Astrocyte of the cerebellum (primary cell): ENCODE measurements at regions not wholly inside any gene's neighbourhood (a gene's known extent, or its start where the extent isn't known, plus 50 kb on each side); places are given as distances from the start of the nearest gene placed in this dataset.

Experiments
- DNase-seq: peaks from one replicate; pipeline ENCODE4 v3.0.0-alpha.2; 2011; ENCODE audit warnings: low read depth
- H3K4me3 ChIP-seq: 2 replicates; pipeline ENCODE4 v1.5.1; 2011; ENCODE audit warnings: mild to moderate bottlenecking, low read depth, low read length, moderate library complexity
- in situ Hi-C: cut with HindIII; loops from 2 replicates; pipeline ENCODE4 v1.10.0; 2017; ENCODE audit warnings: low sequenced_read_pairs
- TF ChIP-seq, protein P1 (sequence below): IDR thresholded peaks from 2 replicates; pipeline ENCODE4 v1.5.1; 2012; ENCODE audit warnings: low read length, low read depth, moderate library complexity, mild to moderate bottlenecking; ENCODE audit errors: missing control alignments

DNA sequence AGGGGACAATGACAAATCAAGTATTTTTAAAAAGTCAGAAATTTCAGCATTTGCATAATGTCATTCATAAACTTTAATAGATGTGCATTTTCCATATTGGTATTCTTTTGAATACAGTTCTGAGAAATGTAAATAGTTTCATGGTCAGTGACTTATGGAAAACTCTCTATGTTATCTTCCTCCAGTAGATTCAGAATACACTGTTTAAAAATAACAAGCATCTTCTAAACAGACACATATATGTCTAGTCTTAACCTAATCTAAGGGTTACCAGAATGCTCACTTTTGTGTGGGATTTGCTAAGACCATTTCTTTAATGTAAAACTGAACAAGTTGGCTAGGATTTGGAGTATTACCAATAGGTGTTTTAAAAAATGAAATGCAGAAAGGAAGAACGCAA is 119.8 kb upstream of the SGCG start:
- in situ Hi-C loops, result no loop called here

DNA sequence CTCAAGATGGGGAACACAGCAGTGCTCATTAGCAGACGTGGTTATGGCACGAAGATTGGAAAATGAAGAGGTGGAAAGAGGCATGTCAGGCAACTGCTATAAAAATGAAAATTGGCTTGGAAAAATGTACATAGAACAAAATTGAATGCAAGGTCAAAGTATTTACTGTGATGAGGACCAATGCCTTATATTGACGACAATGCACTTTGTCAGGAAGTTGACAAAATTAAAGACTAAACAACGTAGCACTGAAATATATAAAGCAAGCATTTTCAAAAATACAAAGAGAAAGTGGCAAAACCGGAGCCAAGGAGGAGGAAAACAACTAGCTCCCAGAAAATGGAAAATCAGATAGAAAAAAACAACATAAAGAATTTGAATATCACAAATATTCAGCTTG is 113.7 kb upstream of the SGCG start:
- TF ChIP-seq, protein P1, sequence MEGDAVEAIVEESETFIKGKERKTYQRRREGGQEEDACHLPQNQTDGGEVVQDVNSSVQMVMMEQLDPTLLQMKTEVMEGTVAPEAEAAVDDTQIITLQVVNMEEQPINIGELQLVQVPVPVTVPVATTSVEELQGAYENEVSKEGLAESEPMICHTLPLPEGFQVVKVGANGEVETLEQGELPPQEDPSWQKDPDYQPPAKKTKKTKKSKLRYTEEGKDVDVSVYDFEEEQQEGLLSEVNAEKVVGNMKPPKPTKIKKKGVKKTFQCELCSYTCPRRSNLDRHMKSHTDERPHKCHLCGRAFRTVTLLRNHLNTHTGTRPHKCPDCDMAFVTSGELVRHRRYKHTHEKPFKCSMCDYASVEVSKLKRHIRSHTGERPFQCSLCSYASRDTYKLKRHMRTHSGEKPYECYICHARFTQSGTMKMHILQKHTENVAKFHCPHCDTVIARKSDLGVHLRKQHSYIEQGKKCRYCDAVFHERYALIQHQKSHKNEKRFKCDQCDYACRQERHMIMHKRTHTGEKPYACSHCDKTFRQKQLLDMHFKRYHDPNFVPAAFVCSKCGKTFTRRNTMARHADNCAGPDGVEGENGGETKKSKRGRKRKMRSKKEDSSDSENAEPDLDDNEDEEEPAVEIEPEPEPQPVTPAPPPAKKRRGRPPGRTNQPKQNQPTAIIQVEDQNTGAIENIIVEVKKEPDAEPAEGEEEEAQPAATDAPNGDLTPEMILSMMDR, result no peak
- in situ Hi-C loops, result no loop called here
- no peak for DNase-seq
- H3K4me3 ChIP-seq, result no peak overlapping the region

More for the DNA sequence above, 119.8 kb upstream of the SGCG start:
- DNase-seq, result no peak
- H3K4me3 ChIP-seq, result no peak overlapping the region
- TF ChIP-seq, protein P1, result no peak

DNA sequence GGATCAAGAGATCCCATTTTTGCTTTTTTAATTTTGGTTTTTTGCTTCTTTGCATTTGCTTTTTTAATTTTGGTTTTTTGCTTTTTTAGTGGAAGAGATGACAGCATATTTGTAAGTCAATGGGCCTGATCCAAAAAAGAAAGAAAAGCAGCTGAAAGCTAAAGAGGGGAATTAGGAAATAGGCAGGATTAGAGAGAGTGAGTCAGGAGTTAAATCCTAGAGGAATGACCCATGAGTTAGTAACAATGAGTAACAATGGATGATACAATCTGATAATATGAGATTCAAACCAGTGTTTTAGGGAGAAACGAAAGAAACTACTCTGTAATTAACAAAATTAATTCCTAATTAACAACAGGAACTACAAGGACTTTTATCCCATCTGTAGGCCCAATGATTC is 111.2 kb upstream of the SGCG start:
- no peak for DNase-seq
- no peak overlapping the region for H3K4me3 ChIP-seq
- in situ Hi-C loops, result no loop called here
- TF ChIP-seq, protein P1, result no peak

DNA sequence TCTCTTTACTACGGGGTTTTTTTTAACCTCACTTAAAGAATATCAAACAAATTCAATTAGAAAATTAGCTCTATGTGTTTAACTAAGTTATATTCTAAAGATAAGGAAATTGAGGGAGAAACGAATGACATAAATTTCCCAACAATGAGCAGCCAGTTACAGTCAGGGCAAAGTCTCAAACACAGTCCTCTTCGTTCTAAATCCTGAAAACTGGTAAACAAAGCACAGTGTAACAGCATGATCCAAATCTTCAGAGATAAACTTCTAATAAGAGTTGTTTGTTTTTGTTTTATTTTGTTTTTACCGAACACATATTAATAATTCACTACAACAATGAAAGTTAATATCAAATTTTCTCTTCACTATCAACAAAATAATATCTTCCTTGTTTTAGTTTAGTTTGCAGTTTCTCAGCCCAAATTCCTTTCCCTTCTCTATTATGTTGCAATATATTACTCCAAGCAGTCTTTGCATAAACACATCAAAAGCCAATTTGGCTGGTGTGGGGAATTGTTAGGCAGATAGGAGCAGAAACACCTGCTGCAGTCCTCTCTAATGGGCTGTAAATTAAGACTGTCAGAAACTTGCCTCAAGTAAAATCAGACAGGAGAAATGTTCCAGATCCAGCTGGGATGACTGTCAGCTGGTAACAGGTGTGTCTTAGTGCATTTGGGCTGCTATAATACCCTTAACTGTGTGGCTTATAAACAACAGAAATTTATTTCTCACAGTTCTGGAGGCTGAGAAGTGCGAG is 106.5 kb upstream of the SGCG start:
- in situ Hi-C loops, result no loop called here
- TF ChIP-seq, protein P1, result no peak

DNA sequence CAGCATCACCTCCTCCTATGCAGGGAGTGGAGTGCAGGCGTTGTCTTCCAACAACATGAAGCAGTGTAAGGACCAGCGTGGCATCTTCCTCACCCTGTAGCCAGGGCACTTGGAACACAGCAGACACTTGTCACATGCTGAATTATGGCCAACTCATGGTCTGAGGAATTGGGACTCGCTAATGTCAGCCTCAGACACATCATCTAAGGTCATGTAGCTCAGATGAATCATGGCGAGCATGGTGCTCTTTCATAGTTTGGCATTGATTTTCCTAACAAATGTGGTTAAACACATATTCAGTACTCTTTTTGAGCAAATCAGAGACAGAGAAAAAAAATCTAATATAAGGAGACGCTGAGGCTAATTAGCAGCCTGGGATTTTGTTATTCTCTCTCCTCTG is 99.6 kb upstream of the SGCG start:
- TF ChIP-seq, protein P1, result no peak
- in situ Hi-C loops, result no loop called here
- DNase-seq, result no peak
- H3K4me3 ChIP-seq, result no peak overlapping the region

More for the DNA sequence above, 106.5 kb upstream of the SGCG start:
- H3K4me3 ChIP-seq, result no peak overlapping the region
- no peak for DNase-seq

DNA sequence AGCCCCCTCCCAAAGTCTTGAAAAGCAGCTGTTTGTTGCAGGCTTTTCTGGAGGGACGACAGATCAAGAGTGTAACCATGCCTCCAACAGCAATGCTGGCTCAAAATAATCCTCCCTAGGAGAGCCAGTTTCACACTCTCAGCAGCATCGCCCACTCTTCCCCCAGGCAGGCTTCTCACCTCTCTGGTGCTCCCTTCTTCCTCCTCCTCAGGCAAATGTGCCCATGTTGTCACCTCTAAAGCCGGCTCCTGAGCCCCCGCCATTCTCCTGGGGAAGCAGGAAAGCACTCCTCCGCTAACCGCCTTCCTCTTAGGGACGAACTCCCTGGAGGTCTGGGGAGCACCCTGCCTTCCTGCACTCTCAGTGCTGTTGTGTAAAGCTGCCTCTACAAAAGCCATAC is 98.9 kb upstream of the SGCG start:
- in situ Hi-C loops, result no loop called here
- TF ChIP-seq, protein P1, result no peak
- no peak for DNase-seq
- no peak overlapping the region for H3K4me3 ChIP-seq
